ENCODE measurements at regions not wholly inside any gene's neighbourhood (a gene's known extent, or its start where the extent isn't known, plus 50 kb on each side); places are given as distances from the start of the nearest gene placed in this dataset.

GRCh38 chrY:7805624-7806023, 894.1 kb upstream of the AMELY start:
- TF ChIP-seq CTCF (IDR thresholded peaks at IDR 0.05) = no peak
- no peak for TF ChIP-seq POLR2A (IDR thresholded peaks at IDR 0.05)

Measured in breast epithelium (tissue), 3 donors.